Occipital lobe (tissue), 1 donor: ENCODE measurements at regions not wholly inside any gene's neighbourhood (a gene's known extent, or its start where the extent isn't known, plus 50 kb on each side); places are given as distances from the start of the nearest gene placed in this dataset.

ENCODE experiments used
- DNase-seq: peaks from one replicate; lab custom pipeline; 2025; lab: John Stamatoyannopoulos, UW

- DNase-seq: no peak
Measured at GRCh38 chr1:73953586-73953985, 244.4 kb downstream of the LRRIQ3 start.

- no peak for DNase-seq
Measured at GRCh38 chr1:73953186-73953585, 244.8 kb downstream of the LRRIQ3 start.

GRCh38 chr1:73948055-73948454 is 249.9 kb downstream of the LRRIQ3 start:
- no peak for DNase-seq

- DNase-seq: no peak
Measured at GRCh38 chr1:73947009-73947408, 251.0 kb downstream of the LRRIQ3 start.

- DNase-seq: no peak
Measured at GRCh38 chr1:73943270-73943669, 254.7 kb downstream of the LRRIQ3 start.

- no peak for DNase-seq
Measured at GRCh38 chr1:73930293-73930692, 267.7 kb downstream of the LRRIQ3 start.

GRCh38 chr1:73914951-73915350 is 283.0 kb downstream of the LRRIQ3 start:
- no peak for DNase-seq

GRCh38 chr1:73913025-73913424 is 285.0 kb downstream of the LRRIQ3 start:
- no peak for DNase-seq

GRCh38 chr1:73911849-73912248 is 286.1 kb downstream of the LRRIQ3 start:
- DNase-seq: no peak

- DNase-seq: no peak
Measured at GRCh38 chr1:73910466-73910865, 287.5 kb downstream of the LRRIQ3 start.

- DNase-seq: no peak
Measured at GRCh38 chr1:73910062-73910461, 287.9 kb downstream of the LRRIQ3 start.

- DNase-seq: no peak
Measured at GRCh38 chr1:73909043-73909562, 288.9 kb downstream of the LRRIQ3 start.

GRCh38 chr1:73907051-73907450 is 290.9 kb downstream of the LRRIQ3 start:
- DNase-seq: no peak

GRCh38 chr1:73903092-73903491 is 294.9 kb downstream of the LRRIQ3 start:
- no peak for DNase-seq

- no peak for DNase-seq
Measured at GRCh38 chr1:73901738-73902137, 296.2 kb downstream of the LRRIQ3 start.

- DNase-seq: no peak
Measured at GRCh38 chr1:73899311-73899710, 298.7 kb downstream of the LRRIQ3 start.

GRCh38 chr1:73898540-73898939 is 299.4 kb downstream of the LRRIQ3 start:
- no peak for DNase-seq

- DNase-seq: no peak
Measured at GRCh38 chr1:73887412-73887811, 310.6 kb downstream of the LRRIQ3 start.

GRCh38 chr1:73886716-73887115 is 311.3 kb downstream of the LRRIQ3 start:
- no peak for DNase-seq

- DNase-seq: no peak
Measured at GRCh38 chr1:73874806-73875205, 323.2 kb downstream of the LRRIQ3 start.

- no peak for DNase-seq
Measured at GRCh38 chr1:73868810-73869336, 329.1 kb downstream of the LRRIQ3 start.

GRCh38 chr1:73862355-73862754 is 335.6 kb downstream of the LRRIQ3 start:
- no peak for DNase-seq

- DNase-seq: no peak
Measured at GRCh38 chr1:73860421-73860950, 337.5 kb downstream of the LRRIQ3 start.

GRCh38 chr1:73859227-73859626 is 338.7 kb downstream of the LRRIQ3 start:
- no peak for DNase-seq
